HEK293 (cell line): ENCODE measurements at regions not wholly inside any gene's neighbourhood (a gene's known extent, or its start where the extent isn't known, plus 50 kb on each side); places are given as distances from the start of the nearest gene placed in this dataset.

Experiments
- CTCF ChIA-PET: fragments of 350-600 bp; formaldehyde crosslinking; extraction: SDS; loops from one replicate; lab custom pipeline; 2021; ENCODE audit warnings: antibody characterized with exemption; lab: Yijun Ruan, JAX
- POLR2A ChIA-PET: fragments of 300-600 bp; formaldehyde crosslinking; extraction: SDS; loops from one replicate; lab custom pipeline; 2020; ENCODE audit warnings: antibody characterized with exemption, inconsistent platforms; lab: Yijun Ruan, JAX
- H3K27ac ChIP-seq: fragments of 200-500 bp; sonication (Bioruptor generic); 2 replicates; pipeline ENCODE4 v1.5.1; 2014; ENCODE audit warnings: low read depth, low read length, control low read depth, inconsistent platforms; ENCODE audit errors: extremely low read depth
- H3K36me3 ChIP-seq, 2 experiments: fragments of 200-500 bp in 1 of 2; sonication (Bioruptor generic) in 1 of 2; 1 replicate in 1 of 2; 2 replicates in 1 of 2; pipeline ENCODE4 v1.5.1; 2014 to 2017; ENCODE audit warnings: inconsistent platforms in 2 of 2, low read length in 2 of 2; ENCODE audit not compliant: control insufficient read depth in 2 of 2, insufficient read depth in 1 of 2
- H3K4me1 ChIP-seq: fragments of 200-500 bp; sonication (Bioruptor generic); 2 replicates; pipeline ENCODE4 v1.5.1; 2014; ENCODE audit warnings: mild to moderate bottlenecking, low read length, inconsistent platforms; ENCODE audit not compliant: control insufficient read depth, insufficient read depth
- H3K4me3 ChIP-seq: 2 replicates; pipeline ENCODE4 v1.5.1; 2011; ENCODE audit warnings: low read depth, mild to moderate bottlenecking, control low read depth, low read length, moderate library complexity
- H3K9me3 ChIP-seq: fragments of 200-500 bp; sonication (Bioruptor generic); 2 replicates; pipeline ENCODE4 v1.5.1; 2014; ENCODE audit warnings: low read depth, low read length, inconsistent platforms; ENCODE audit not compliant: control insufficient read depth, insufficient read depth
- BCL11A ChIP-seq: fragments of 450-650 bp; formaldehyde crosslinking; IDR thresholded peaks from 2 replicates; pipeline ENCODE4 v1.5.1; 2016; ENCODE audit warnings: low read depth, missing biosample characterization, missing genetic modification characterization
- BCL6B ChIP-seq: fragments of 450-650 bp; formaldehyde crosslinking; IDR thresholded peaks from 2 replicates; pipeline ENCODE4 v1.5.1; 2017; ENCODE audit warnings: missing biosample characterization, missing genetic modification characterization
- INSM2 ChIP-seq: fragments of 450-650 bp; formaldehyde crosslinking; IDR thresholded peaks from 2 replicates; pipeline ENCODE4 v1.5.1; 2016; ENCODE audit warnings: missing biosample characterization, missing genetic modification characterization
- KLF10 ChIP-seq: fragments of 450-650 bp; IDR thresholded peaks from 2 replicates; pipeline ENCODE4 v1.5.1; 2018; ENCODE audit warnings: missing biosample characterization, mild to moderate bottlenecking, missing genetic modification characterization
- SCRT1 ChIP-seq: fragments of 450-650 bp; formaldehyde crosslinking; IDR thresholded peaks from 2 replicates; pipeline ENCODE4 v1.5.1; 2016; ENCODE audit warnings: missing biosample characterization, missing genetic modification characterization, borderline replicate concordance
- SETDB1 ChIP-seq: IDR thresholded peaks from one replicate; pipeline ENCODE4 v1.6.1; 2017; ENCODE audit warnings: mild to moderate bottlenecking, low read length, moderate library complexity, mixed read lengths; ENCODE audit not compliant: insufficient read length
- TRIM28 ChIP-seq: IDR thresholded peaks from 2 replicates; pipeline ENCODE4 v1.6.1; 2011; ENCODE audit warnings: low read length, control low read depth, borderline replicate concordance
- YY2 ChIP-seq: fragments of 450-650 bp; formaldehyde crosslinking; IDR thresholded peaks from 2 replicates; pipeline ENCODE4 v1.5.1; 2016; ENCODE audit warnings: missing biosample characterization, missing genetic modification characterization
- ZBTB17 ChIP-seq: fragments of 450-650 bp; formaldehyde crosslinking; IDR thresholded peaks from 2 replicates; pipeline ENCODE4 v1.5.1; 2016; ENCODE audit warnings: missing biosample characterization, missing genetic modification characterization
- ZBTB49 ChIP-seq: fragments of 450-650 bp; formaldehyde crosslinking; IDR thresholded peaks from 2 replicates; pipeline ENCODE4 v1.5.1; 2016; ENCODE audit warnings: missing biosample characterization, missing genetic modification characterization, low read depth
- ZFP37 ChIP-seq: fragments of 450-650 bp; formaldehyde crosslinking; IDR thresholded peaks from 2 replicates; pipeline ENCODE4 v1.5.1; 2016; ENCODE audit warnings: missing biosample characterization, missing genetic modification characterization
- ZNF121 ChIP-seq: fragments of 450-650 bp; formaldehyde crosslinking; IDR thresholded peaks from 2 replicates; pipeline ENCODE4 v1.5.1; 2016; ENCODE audit warnings: missing biosample characterization, missing genetic modification characterization
- ZNF133 ChIP-seq: fragments of 450-650 bp; formaldehyde crosslinking; IDR thresholded peaks from 2 replicates; pipeline ENCODE4 v1.5.1; 2016; ENCODE audit warnings: missing biosample characterization, missing genetic modification characterization
- ZNF221 ChIP-seq: fragments of 450-650 bp; formaldehyde crosslinking; IDR thresholded peaks from 2 replicates; pipeline ENCODE4 v1.5.1; 2017; ENCODE audit warnings: missing biosample characterization, missing genetic modification characterization, borderline replicate concordance
- ZNF26 ChIP-seq: fragments of 450-650 bp; formaldehyde crosslinking; IDR thresholded peaks from 2 replicates; pipeline ENCODE4 v1.5.1; 2016; ENCODE audit warnings: missing biosample characterization, missing genetic modification characterization
- ZNF354C ChIP-seq: fragments of 450-650 bp; formaldehyde crosslinking; IDR thresholded peaks from 2 replicates; pipeline ENCODE4 v1.5.1; 2016; ENCODE audit warnings: missing biosample characterization, missing genetic modification characterization, low read depth, borderline replicate concordance
- ZNF398 ChIP-seq: fragments of 450-650 bp; formaldehyde crosslinking; IDR thresholded peaks from 2 replicates; pipeline ENCODE4 v1.5.1; 2017; ENCODE audit warnings: missing biosample characterization, missing genetic modification characterization
- ZNF529 ChIP-seq: fragments of 450-650 bp; formaldehyde crosslinking; IDR thresholded peaks from 2 replicates; pipeline ENCODE4 v1.5.1; 2017; ENCODE audit warnings: missing genetic modification characterization, missing biosample characterization; ENCODE audit not compliant: insufficient replicate concordance
- ZNF677 ChIP-seq: fragments of 450-650 bp; IDR thresholded peaks from 2 replicates; pipeline ENCODE4 v1.5.0; 2018; ENCODE audit warnings: missing biosample characterization, mild to moderate bottlenecking, missing genetic modification characterization, moderate library complexity
- ZNF692 ChIP-seq: fragments of 450-650 bp; formaldehyde crosslinking; IDR thresholded peaks from 2 replicates; pipeline ENCODE4 v1.5.1; 2016; ENCODE audit warnings: missing biosample characterization, missing genetic modification characterization
- ZSCAN16 ChIP-seq: fragments of 450-650 bp; formaldehyde crosslinking; IDR thresholded peaks from 2 replicates; pipeline ENCODE4 v1.5.1; 2016; ENCODE audit warnings: missing biosample characterization, missing genetic modification characterization

- no peak overlapping the region for H3K4me3 ChIP-seq
- H3K27ac ChIP-seq = no peak overlapping the region
- ChIA-PET POLR2A (no interaction called here), CTCF (no interaction called here)
- TF ChIP-seq ZNF26 (tag by site-specific recombination) = no peak
- no peak for TF ChIP-seq BCL11A (tag by site-specific recombination)
- no peak for TF ChIP-seq ZNF221 (tag by site-specific recombination)
- TF ChIP-seq YY2 (tag by site-specific recombination) = no peak
- TF ChIP-seq ZNF133 = peak; percentile 93
- peak; percentile 20 for TF ChIP-seq ZNF529 (tag by site-specific recombination)
- peak; percentile 8 for TF ChIP-seq SETDB1
- TF ChIP-seq SCRT1 = no peak
- TF ChIP-seq TRIM28 = 0 out of 2 replicates have a peak, but pooled peaks have one; percentile 44
- TF ChIP-seq ZNF354C = no peak
- no peak for TF ChIP-seq BCL6B (tag by site-specific recombination)
- H3K9me3 ChIP-seq = no peaks in the 10 kb centered on the region
- no peaks in the 10 kb centered on the region for H3K36me3 ChIP-seq
- no peaks in the 10 kb centered on the region for H3K4me1 ChIP-seq
Measured at GRCh38 chr13:111950697-111951096, 116.3 kb upstream of the SOX1 start.

GRCh38 chr13:111952032-111952431 is 114.9 kb upstream of the SOX1 start:
- Histone ChIP-seq H3K4me1 (no peaks in the 10 kb centered on the region), H3K36me3 (no peaks in the 10 kb centered on the region)
- POLR2A ChIA-PET = no interaction called here
- TF ChIP-seq INSM2 = no peak
- no peak for TF ChIP-seq ZBTB17 (tag by site-specific recombination)
- TF ChIP-seq ZNF692 (tag by site-specific recombination) = no peak
- TF ChIP-seq ZFP37 (tag by site-specific recombination) = no peak
- no peak for TF ChIP-seq ZSCAN16 (tag by site-specific recombination)
- TF ChIP-seq ZBTB49 (tag by site-specific recombination) = no peak
- no peak for TF ChIP-seq KLF10 (tag by site-specific recombination)
- no peak for TF ChIP-seq ZNF121 (tag by site-specific recombination)
- no peak for TF ChIP-seq ZNF677 (tag by site-specific recombination)
- no peak for TF ChIP-seq ZNF398 (tag by site-specific recombination)
- TF ChIP-seq, all 188 proteins: peak for 0
- H3K9me3 ChIP-seq = no peaks in the 10 kb centered on the region
- H3K4me3 ChIP-seq = no peak overlapping the region
- H3K27ac ChIP-seq = no peak overlapping the region
- CTCF ChIA-PET = no interaction called here
